ENCODE measurements at regions not wholly inside any gene's neighbourhood (a gene's known extent, or its start where the extent isn't known, plus 50 kb on each side); places are given as distances from the start of the nearest gene placed in this dataset.

- no peaks in the 10 kb centered on the region for H3K27me3 Mint-ChIP-seq (ENCODE audit: low read depth in 2 of 2)
- H3K4me3 Mint-ChIP-seq: no peak overlapping the region
- H3K36me3 Mint-ChIP-seq: no peaks in the 10 kb centered on the region
- Histone ChIP-seq H3K9me3 (ENCODE audit: control insufficient read depth, insufficient read depth, low read length) (no peaks in the 10 kb centered on the region), H3K4me1 (ENCODE audit: control insufficient read depth, insufficient read depth, low read length) (no peaks in the 10 kb centered on the region), H3K27ac (ENCODE audit: low read length) (no peak overlapping the region), H3K36me3 (ENCODE audit: control insufficient read depth, insufficient read depth, low read length) (no peaks in the 10 kb centered on the region), H3K4me3 (ENCODE audit: low read length) (no peak overlapping the region), H3K27me3 (ENCODE audit: control insufficient read depth, insufficient read depth, low read length) (no peaks in the 10 kb centered on the region)
- no peak for ATAC-seq
- peaks cover 8 to 15% of the 10 kb centered on the region in 2 donors for H3K9me3 Mint-ChIP-seq
- no peak overlapping the region for H3K27ac Mint-ChIP-seq
- no peaks in the 10 kb centered on the region for H3K4me1 Mint-ChIP-seq
- DNase-seq: no peak
- no peak for TF ChIP-seq CTCF (IDR thresholded peaks at IDR 0.05)
- intact Hi-C loops (cut with micrococcal nuclease): no loop called here
Measured at GRCh38 chr7:136710751-136711150, 157.7 kb upstream of the CHRM2 start.

DNA sequence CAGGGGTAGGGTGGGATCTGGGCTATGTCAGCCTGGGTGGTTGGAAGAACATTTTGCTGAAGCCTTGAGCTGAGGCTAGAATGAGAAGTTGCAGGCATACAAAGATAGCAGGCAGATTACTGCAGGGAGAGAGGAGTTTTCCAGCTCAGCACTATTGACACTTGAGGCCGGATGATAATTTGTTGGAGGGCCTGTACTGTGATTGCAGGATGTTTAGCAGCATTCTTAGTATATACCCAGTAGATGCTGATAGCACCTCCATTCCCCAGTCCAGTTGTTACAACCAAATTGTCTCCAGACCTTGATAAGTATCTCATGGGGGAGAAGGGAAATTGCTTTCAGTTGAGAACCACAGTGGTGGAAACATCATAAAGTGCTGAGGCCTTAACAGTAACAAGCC lies 158.6 kb upstream of the CHRM2 start:
- Histone ChIP-seq H3K4me1 (ENCODE audit: control insufficient read depth, insufficient read depth, low read length) (no peaks in the 10 kb centered on the region), H3K27ac (ENCODE audit: low read length) (no peak overlapping the region), H3K4me3 (ENCODE audit: low read length) (no peak overlapping the region), H3K27me3 (ENCODE audit: control insufficient read depth, insufficient read depth, low read length) (no peaks in the 10 kb centered on the region), H3K9me3 (ENCODE audit: control insufficient read depth, insufficient read depth, low read length) (no peaks in the 10 kb centered on the region), H3K36me3 (ENCODE audit: control insufficient read depth, insufficient read depth, low read length) (no peaks in the 10 kb centered on the region)
- intact Hi-C loops (cut with micrococcal nuclease): no loop called here
- no peaks in the 10 kb centered on the region for H3K27me3 Mint-ChIP-seq (ENCODE audit: low read depth in 2 of 2)
- H3K9me3 Mint-ChIP-seq: peaks cover 8 to 18% of the 10 kb centered on the region in 2 donors
- H3K4me3 Mint-ChIP-seq: no peak overlapping the region
- no peaks in the 10 kb centered on the region for H3K4me1 Mint-ChIP-seq
- WGBS (ENCODE audit: insufficient coverage): 64% methylated on average over 1 of the region's 1 CpG
- no peaks in the 10 kb centered on the region for H3K36me3 Mint-ChIP-seq
- DNase-seq: no peak
- H3K27ac Mint-ChIP-seq: no peak overlapping the region
- no peak for ATAC-seq
- TF ChIP-seq CTCF (IDR thresholded peaks at IDR 0.05): no peak

DNA sequence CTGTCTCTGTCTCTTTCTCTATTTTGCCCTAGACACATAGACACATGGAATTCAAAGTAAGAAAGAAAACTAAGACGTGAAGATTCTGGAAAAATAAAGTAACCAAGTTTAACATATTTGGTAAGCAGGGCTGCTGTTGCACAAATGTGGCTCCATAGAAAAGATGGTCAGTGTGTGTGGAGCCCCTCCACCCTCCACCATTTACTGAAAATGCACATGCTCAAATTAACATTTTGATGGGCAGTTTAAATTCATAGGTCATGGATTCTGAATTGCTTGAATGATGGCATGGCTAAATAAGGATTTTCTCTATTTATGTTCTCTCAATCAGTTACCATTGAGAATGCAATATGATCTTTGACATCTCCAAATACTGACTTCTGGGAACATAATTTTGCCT lies 165.5 kb upstream of the CHRM2 start:
- no peak overlapping the region for H3K27ac Mint-ChIP-seq
- no CpG with 5 or more reads among the region's 1 CpG for WGBS (ENCODE audit: insufficient coverage)

More for the DNA sequence above, 165.5 kb upstream of the CHRM2 start:
- Histone ChIP-seq H3K27me3 (ENCODE audit: control insufficient read depth, insufficient read depth, low read length) (no peaks in the 10 kb centered on the region), H3K27ac (ENCODE audit: low read length) (no peak overlapping the region), H3K4me3 (ENCODE audit: low read length) (no peak overlapping the region), H3K36me3 (ENCODE audit: control insufficient read depth, insufficient read depth, low read length) (no peaks in the 10 kb centered on the region), H3K9me3 (ENCODE audit: control insufficient read depth, insufficient read depth, low read length) (no peaks in the 10 kb centered on the region), H3K4me1 (ENCODE audit: control insufficient read depth, insufficient read depth, low read length) (no peaks in the 10 kb centered on the region)
- intact Hi-C loops (cut with micrococcal nuclease): no loop called here
- TF ChIP-seq CTCF (IDR thresholded peaks at IDR 0.05): no peak
- Mint-ChIP-seq H3K9me3 (peaks cover 4 to 15% of the 10 kb centered on the region in 2 donors), H3K27me3 (ENCODE audit: low read depth in 2 of 2) (no peaks in the 10 kb centered on the region), H3K4me3 (no peak overlapping the region), H3K36me3 (no peaks in the 10 kb centered on the region), H3K4me1 (no peaks in the 10 kb centered on the region)
- no peak for DNase-seq
- ATAC-seq: no peak

Measured in natural killer cell (primary cell).